ENCODE measurements at regions not wholly inside any gene's neighbourhood (a gene's known extent, or its start where the extent isn't known, plus 50 kb on each side); places are given as distances from the start of the nearest gene placed in this dataset.

DNA sequence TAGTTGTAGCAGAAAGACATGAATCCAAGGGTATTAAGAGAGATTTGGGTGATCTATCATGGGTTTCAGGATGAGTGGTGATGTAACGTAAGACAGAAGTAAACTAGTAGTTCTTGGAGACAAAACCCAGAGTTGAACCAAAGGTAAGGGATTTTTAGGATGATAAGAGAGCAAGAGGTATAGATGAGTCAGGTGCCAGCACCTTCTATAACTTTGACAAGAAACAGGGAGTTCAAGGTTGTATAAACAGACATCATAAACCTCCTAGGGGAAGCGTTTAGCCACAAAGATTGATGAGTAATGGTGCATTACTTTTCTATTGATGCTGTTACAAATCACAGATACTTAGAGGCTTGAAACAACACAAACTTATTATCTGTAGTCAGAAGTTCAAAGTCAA, 447.3 kb upstream of the ARHGEF26 start:
- Mint-ChIP-seq H3K36me3 (ENCODE audit: low read depth) (no peaks in the 10 kb centered on the region), H3K9me3 (peaks cover 8% of the 10 kb centered on the region), H3K4me1 (ENCODE audit: low read depth) (no peaks in the 10 kb centered on the region), H3K27ac (no peak overlapping the region), H3K4me3 (no peak overlapping the region), H3K27me3 (ENCODE audit: insufficient read depth) (0 out of 2 replicates have a peak, but pooled peaks cover 2% of the 10 kb centered on the region)
- no peak for TF ChIP-seq CTCF (IDR thresholded peaks at IDR 0.05)
- DNase-seq, result no peak

DNA sequence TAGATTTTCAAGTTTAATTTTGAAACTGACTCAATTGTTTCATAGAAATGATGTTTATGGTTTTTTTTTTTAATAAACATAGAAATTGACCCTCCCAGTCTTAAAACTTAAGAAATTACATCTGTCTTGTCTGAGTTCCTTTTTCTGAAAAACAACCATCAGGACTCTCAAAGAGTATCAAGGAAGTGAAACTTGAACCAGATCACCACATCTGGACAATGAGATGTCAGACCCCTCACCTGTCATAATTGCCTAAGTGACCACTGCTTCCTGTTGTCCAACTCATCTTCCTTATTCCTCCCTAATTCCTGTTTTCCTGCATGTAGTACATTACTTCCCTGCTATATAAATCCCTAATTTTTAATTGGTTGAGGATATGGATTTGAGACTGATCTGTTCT, 441.5 kb upstream of the ARHGEF26 start:
- Mint-ChIP-seq H3K27me3 (ENCODE audit: insufficient read depth) (no peaks in the 10 kb centered on the region), H3K4me1 (ENCODE audit: low read depth) (no peaks in the 10 kb centered on the region), H3K27ac (no peak overlapping the region), H3K9me3 (peaks cover 9% of the 10 kb centered on the region; the same call in 1 of the 2 replicates), H3K36me3 (ENCODE audit: low read depth) (no peaks in the 10 kb centered on the region), H3K4me3 (no peak overlapping the region)
- DNase-seq, result no peak
- no peak for TF ChIP-seq CTCF (IDR thresholded peaks at IDR 0.05)

- peaks cover 9% of the 10 kb centered on the region; the same call in 1 of the 2 replicates for H3K9me3 Mint-ChIP-seq
Measured at GRCh38 chr3:153680526-153680925, 440.7 kb upstream of the ARHGEF26 start.

DNA sequence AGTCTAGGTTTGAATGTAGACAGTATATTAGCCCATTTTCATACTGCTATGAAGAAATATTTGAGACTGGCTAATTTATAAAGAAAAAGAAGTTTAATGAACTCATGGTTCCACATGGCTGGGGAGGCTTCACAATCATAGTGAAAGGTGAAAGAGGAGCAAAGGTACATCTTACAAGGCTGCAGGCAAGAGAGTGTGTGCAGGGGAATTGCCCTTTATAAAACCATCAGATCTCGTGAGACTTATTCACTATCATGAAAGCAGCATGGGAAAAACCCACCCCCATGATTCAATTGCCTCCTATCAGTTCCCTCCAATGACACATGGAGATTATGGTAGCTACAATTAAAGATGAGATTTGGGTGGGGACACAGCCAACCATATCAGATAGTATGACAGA, 440.1 kb upstream of the ARHGEF26 start:
- DNase-seq, result no peak
- H3K4me1 Mint-ChIP-seq (ENCODE audit: low read depth), result no peaks in the 10 kb centered on the region
- peaks cover 9% of the 10 kb centered on the region; the same call in 1 of the 2 replicates for H3K9me3 Mint-ChIP-seq
- H3K27ac Mint-ChIP-seq, result no peak overlapping the region
- H3K27me3 Mint-ChIP-seq (ENCODE audit: insufficient read depth), result no peaks in the 10 kb centered on the region
- no peak for TF ChIP-seq CTCF (IDR thresholded peaks at IDR 0.05)
- no peaks in the 10 kb centered on the region for H3K36me3 Mint-ChIP-seq (ENCODE audit: low read depth)
- H3K4me3 Mint-ChIP-seq, result no peak overlapping the region

More at GRCh38 chr3:153680526-153680925, 440.7 kb upstream of the ARHGEF26 start:
- Mint-ChIP-seq H3K4me3 (no peak overlapping the region), H3K4me1 (ENCODE audit: low read depth) (no peaks in the 10 kb centered on the region), H3K36me3 (ENCODE audit: low read depth) (no peaks in the 10 kb centered on the region), H3K27me3 (ENCODE audit: insufficient read depth) (no peaks in the 10 kb centered on the region), H3K27ac (no peak overlapping the region)
- DNase-seq, result no peak
- TF ChIP-seq CTCF (IDR thresholded peaks at IDR 0.05), result no peak

- no peaks in the 10 kb centered on the region for H3K27me3 Mint-ChIP-seq (ENCODE audit: insufficient read depth)
- H3K36me3 Mint-ChIP-seq (ENCODE audit: low read depth), result no peaks in the 10 kb centered on the region
- H3K27ac Mint-ChIP-seq, result no peak overlapping the region
- H3K4me1 Mint-ChIP-seq (ENCODE audit: low read depth), result no peaks in the 10 kb centered on the region
- H3K9me3 Mint-ChIP-seq, result peaks cover 6% of the 10 kb centered on the region
- H3K4me3 Mint-ChIP-seq, result no peak overlapping the region
- no peak for DNase-seq
- TF ChIP-seq CTCF (IDR thresholded peaks at IDR 0.05), result no peak
Measured at GRCh38 chr3:153688301-153689120, 432.7 kb upstream of the ARHGEF26 start.
